ENCODE measurements at regions not wholly inside any gene's neighbourhood (a gene's known extent, or its start where the extent isn't known, plus 50 kb on each side); places are given as distances from the start of the nearest gene placed in this dataset.

- no peaks in the 10 kb centered on the region for H3K36me3 Mint-ChIP-seq (ENCODE audit: low read depth)
- no peaks in the 10 kb centered on the region for H3K4me1 Mint-ChIP-seq (ENCODE audit: low read depth)
- no peaks in the 10 kb centered on the region for H3K9me3 ChIP-seq (ENCODE audit: control insufficient read depth in 1 of 2, insufficient read depth in 1 of 2, low read length in 2 of 2)
- peaks cover 37% of the 10 kb centered on the region for H3K27me3 Mint-ChIP-seq
- no peak for TF ChIP-seq CTCF (IDR thresholded peaks at IDR 0.05)
- ChIA-PET POLR2A (no interaction called here), CTCF (no interaction called here)
- no peaks in the 10 kb centered on the region for H3K36me3 ChIP-seq (ENCODE audit: insufficient read depth, low read length)
- no peak overlapping the region for H3K4me3 Mint-ChIP-seq
- intact Hi-C loops (cut with DNase I, micrococcal nuclease) = no loop called here
- H3K4me3 ChIP-seq (ENCODE audit: low read length) = no peak overlapping the region
- no peak for DNase-seq
- H3K27me3 ChIP-seq (ENCODE audit: control insufficient read depth in 1 of 2, insufficient read depth in 2 of 2, low read length in 2 of 2) = no peaks in the 10 kb centered on the region
- no peaks in the 10 kb centered on the region for H3K9me3 Mint-ChIP-seq
- no peak for ATAC-seq (ENCODE audit: poor library complexity)
- H3K4me1 ChIP-seq (ENCODE audit: insufficient read depth, low read length) = peaks cover 5% of the 10 kb centered on the region
- H3K27ac ChIP-seq (ENCODE audit: low read depth in 1 of 2, low read length in 2 of 2) = no peak overlapping the region
- H3K27ac Mint-ChIP-seq = no peak overlapping the region
Observed at GRCh38 chr16:56134790-56135189, 56.5 kb upstream of the GNAO1 start.

- peaks cover 37% of the 10 kb centered on the region for H3K27me3 Mint-ChIP-seq
- Histone ChIP-seq H3K4me3 (ENCODE audit: low read length) (no peak overlapping the region), H3K27ac (ENCODE audit: low read depth in 1 of 2, low read length in 2 of 2) (no peak overlapping the region), H3K36me3 (ENCODE audit: insufficient read depth, low read length) (no peaks in the 10 kb centered on the region), H3K27me3 (ENCODE audit: control insufficient read depth in 1 of 2, insufficient read depth in 2 of 2, low read length in 2 of 2) (no peaks in the 10 kb centered on the region), H3K4me1 (ENCODE audit: insufficient read depth, low read length) (no peaks in the 10 kb centered on the region), H3K9me3 (ENCODE audit: control insufficient read depth in 1 of 2, insufficient read depth in 1 of 2, low read length in 2 of 2) (no peaks in the 10 kb centered on the region)
- POLR2A ChIA-PET = no interaction called here
- no peaks in the 10 kb centered on the region for H3K4me1 Mint-ChIP-seq (ENCODE audit: low read depth)
- no peak for DNase-seq
- CTCF ChIA-PET = no interaction called here
- no peaks in the 10 kb centered on the region for H3K9me3 Mint-ChIP-seq
- no peaks in the 10 kb centered on the region for H3K36me3 Mint-ChIP-seq (ENCODE audit: low read depth)
- no peak for ATAC-seq (ENCODE audit: poor library complexity)
- H3K27ac Mint-ChIP-seq = no peak overlapping the region
- intact Hi-C loops (cut with DNase I, micrococcal nuclease) = no loop called here
- H3K4me3 Mint-ChIP-seq = no peak overlapping the region
- TF ChIP-seq CTCF (IDR thresholded peaks at IDR 0.05) = no peak
Observed at GRCh38 chr16:56125922-56126321, 65.4 kb upstream of the GNAO1 start.

DNA sequence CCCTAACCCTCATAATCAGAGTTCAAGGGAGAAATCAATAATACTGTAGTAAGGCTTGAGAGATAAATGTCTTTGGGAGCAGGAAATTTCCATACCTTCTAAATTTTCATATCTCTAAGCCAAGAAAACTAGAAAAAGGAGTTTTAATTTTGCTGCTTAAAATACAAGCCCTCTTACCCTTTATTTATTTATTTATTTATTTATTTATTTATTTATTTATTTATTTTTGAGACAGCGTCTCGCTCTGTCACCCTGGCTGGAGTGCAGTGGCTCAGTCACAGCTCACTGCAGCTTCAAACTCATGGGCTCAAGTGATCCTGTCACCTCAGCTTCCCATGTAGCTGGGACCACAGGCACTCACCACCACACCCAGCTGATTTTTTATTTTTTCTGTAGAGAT is 69.0 kb upstream of the GNAO1 start:
- POLR2A ChIA-PET = no interaction called here

More for the DNA sequence above, 69.0 kb upstream of the GNAO1 start:
- no peaks in the 10 kb centered on the region for H3K36me3 Mint-ChIP-seq (ENCODE audit: low read depth)
- no peaks in the 10 kb centered on the region for H3K4me1 Mint-ChIP-seq (ENCODE audit: low read depth)
- Histone ChIP-seq H3K4me3 (ENCODE audit: low read length) (no peak overlapping the region), H3K4me1 (ENCODE audit: insufficient read depth, low read length) (no peaks in the 10 kb centered on the region), H3K9me3 (ENCODE audit: control insufficient read depth in 1 of 2, insufficient read depth in 1 of 2, low read length in 2 of 2) (no peaks in the 10 kb centered on the region), H3K36me3 (ENCODE audit: insufficient read depth, low read length) (no peaks in the 10 kb centered on the region), H3K27ac (ENCODE audit: low read depth in 1 of 2, low read length in 2 of 2) (no peak overlapping the region), H3K27me3 (ENCODE audit: control insufficient read depth in 1 of 2, insufficient read depth in 2 of 2, low read length in 2 of 2) (no peaks in the 10 kb centered on the region)
- intact Hi-C loops (cut with DNase I, micrococcal nuclease) = no loop called here
- no peak for DNase-seq
- H3K27ac Mint-ChIP-seq = no peak overlapping the region
- H3K9me3 Mint-ChIP-seq = no peaks in the 10 kb centered on the region
- ATAC-seq (ENCODE audit: poor library complexity) = no peak
- H3K4me3 Mint-ChIP-seq = no peak overlapping the region
- no peak for TF ChIP-seq CTCF (IDR thresholded peaks at IDR 0.05)
- CTCF ChIA-PET = no interaction called here
- H3K27me3 Mint-ChIP-seq = peaks cover 23% of the 10 kb centered on the region

Measured in CD4-positive, alpha-beta T cell (primary cell).